ENCODE measurements at regions not wholly inside any gene's neighbourhood (a gene's known extent, or its start where the extent isn't known, plus 50 kb on each side); places are given as distances from the start of the nearest gene placed in this dataset.
A peak's percentile ranks its signal among the peaks of the same experiment; 100 is the strongest.
"Not testable (repeated sequence)": the region's sequence is repeated elsewhere in the genome, so short reads cannot be mapped to it uniquely, and the experiment has no call there.

DNA sequence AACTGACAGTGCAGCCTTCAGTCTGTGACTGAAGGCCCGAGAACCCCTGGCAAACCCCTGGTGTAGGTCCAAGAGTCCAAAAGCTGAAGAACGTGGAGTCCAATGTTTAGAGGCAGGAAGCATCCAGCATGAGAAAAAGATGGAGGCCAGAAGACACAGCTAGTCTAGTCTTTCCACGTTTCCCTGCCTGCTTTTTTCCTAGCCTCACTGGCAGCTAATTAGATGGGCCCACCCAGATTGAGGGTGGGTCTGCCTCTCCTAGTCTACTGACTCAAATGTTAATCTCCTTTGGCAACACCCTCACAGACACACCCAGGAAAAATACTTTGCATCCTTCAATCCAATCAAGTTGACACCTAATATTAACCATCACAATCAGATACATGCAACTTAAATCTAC is 87.8 kb downstream of the TENT5D start:
- H3K27ac ChIP-seq; H3K4me1 ChIP-seq; H3K9me3 ChIP-seq; H3K36me3 ChIP-seq; H3K27me3 ChIP-seq; H3K4me3 ChIP-seq (replicated peaks in 1 of 3); intact Hi-C loops (cut with DNase I); DNase-seq: not testable (repeated sequence)
- WGBS, 2 donors: 82 to 90% methylated on average over 2 to 3 of the region's 3 CpGs

DNA sequence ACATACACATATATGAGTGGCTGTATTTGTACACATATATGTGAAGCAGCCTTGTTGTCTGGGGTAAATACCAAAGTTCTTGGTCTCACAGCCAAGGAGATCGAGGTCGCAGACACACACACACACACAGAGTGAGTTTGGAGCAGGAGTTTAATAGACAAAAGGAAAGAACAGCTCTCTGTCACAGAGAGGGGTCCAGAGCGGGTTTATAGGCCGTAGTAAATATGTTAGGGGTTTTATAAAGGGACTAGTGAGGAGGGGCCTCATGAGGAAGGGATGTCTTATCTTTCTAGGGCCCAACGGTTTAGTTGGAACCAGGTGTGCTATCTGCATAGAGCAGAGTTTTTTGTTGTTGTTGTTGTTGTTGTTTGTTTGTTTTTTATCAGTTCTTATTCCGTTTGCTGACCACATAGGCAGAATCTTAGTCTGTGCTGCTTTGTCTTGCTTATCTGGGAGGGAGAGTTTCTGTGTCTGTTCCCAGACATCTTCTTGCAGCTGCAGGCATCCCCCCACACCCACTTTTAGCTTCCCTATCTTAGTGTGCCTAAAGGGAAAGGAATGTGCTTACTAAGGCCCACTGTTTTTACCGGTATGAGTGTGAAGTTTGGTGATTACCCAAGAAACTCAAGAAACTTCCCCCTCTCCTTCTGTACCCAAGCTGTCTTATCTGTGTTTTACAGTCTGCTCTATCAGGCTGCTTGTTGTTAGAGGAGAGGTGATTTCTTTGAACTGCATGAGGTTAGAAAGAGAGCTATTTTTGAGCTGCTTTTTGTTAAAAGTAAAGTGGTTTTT is 91.9 kb downstream of the TENT5D start:
- Histone ChIP-seq H3K4me1 (peaks cover 0 to 7% of the 10 kb centered on the region in 2 donors), H3K27me3 (no peaks in the 10 kb centered on the region), H3K36me3 (no peaks in the 10 kb centered on the region), H3K27ac (no peak overlapping the region), H3K9me3 (no peaks in the 10 kb centered on the region), H3K4me3 (replicated peaks in 1 of 3) (no peak overlapping the region)
- 46 to 53% methylated on average over 7 of the region's 7 CpGs for WGBS, 2 donors
- peak in 1 of 2 donors; percentile 4 for DNase-seq
- intact Hi-C loops (cut with DNase I): no loop called here
- TF ChIP-seq POLR2A (IDR thresholded peaks at IDR 0.05): no peak
- TF ChIP-seq, protein P1, sequence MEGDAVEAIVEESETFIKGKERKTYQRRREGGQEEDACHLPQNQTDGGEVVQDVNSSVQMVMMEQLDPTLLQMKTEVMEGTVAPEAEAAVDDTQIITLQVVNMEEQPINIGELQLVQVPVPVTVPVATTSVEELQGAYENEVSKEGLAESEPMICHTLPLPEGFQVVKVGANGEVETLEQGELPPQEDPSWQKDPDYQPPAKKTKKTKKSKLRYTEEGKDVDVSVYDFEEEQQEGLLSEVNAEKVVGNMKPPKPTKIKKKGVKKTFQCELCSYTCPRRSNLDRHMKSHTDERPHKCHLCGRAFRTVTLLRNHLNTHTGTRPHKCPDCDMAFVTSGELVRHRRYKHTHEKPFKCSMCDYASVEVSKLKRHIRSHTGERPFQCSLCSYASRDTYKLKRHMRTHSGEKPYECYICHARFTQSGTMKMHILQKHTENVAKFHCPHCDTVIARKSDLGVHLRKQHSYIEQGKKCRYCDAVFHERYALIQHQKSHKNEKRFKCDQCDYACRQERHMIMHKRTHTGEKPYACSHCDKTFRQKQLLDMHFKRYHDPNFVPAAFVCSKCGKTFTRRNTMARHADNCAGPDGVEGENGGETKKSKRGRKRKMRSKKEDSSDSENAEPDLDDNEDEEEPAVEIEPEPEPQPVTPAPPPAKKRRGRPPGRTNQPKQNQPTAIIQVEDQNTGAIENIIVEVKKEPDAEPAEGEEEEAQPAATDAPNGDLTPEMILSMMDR (IDR thresholded peaks at IDR 0.05): no peak

DNA sequence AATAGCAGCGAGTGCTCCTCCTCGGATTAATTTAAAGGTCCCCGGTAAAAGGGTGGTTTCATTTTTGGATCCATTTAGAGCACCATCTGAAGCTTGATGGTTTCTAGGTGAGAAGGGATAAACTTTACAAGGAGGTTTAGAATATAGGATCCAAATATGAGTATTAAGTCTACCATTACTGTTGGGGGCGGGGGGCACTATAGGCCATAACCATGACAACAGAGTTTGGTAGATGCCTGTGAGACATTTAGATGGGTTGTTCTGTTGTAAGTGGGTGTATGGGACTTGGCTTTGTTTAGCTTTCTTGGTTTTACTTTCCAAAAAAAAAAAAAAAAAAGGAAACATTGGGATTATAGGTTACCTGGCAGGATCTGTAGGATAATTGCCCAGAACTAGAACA is 92.7 kb downstream of the TENT5D start:
- Histone ChIP-seq H3K4me3 (replicated peaks in 1 of 3) (no peak overlapping the region), H3K36me3 (no peaks in the 10 kb centered on the region), H3K27me3 (no peaks in the 10 kb centered on the region), H3K4me1 (peaks cover 0 to 7% of the 10 kb centered on the region in 2 donors), H3K27ac (no peak overlapping the region), H3K9me3 (no peaks in the 10 kb centered on the region)
- TF ChIP-seq, protein P1 (IDR thresholded peaks at IDR 0.05): no peak
- no peak for TF ChIP-seq POLR2A (IDR thresholded peaks at IDR 0.05)
- no peak for DNase-seq
- 44 to 50% methylated on average over 4 of the region's 4 CpGs for WGBS, 2 donors
- intact Hi-C loops (cut with DNase I): no loop called here

DNA sequence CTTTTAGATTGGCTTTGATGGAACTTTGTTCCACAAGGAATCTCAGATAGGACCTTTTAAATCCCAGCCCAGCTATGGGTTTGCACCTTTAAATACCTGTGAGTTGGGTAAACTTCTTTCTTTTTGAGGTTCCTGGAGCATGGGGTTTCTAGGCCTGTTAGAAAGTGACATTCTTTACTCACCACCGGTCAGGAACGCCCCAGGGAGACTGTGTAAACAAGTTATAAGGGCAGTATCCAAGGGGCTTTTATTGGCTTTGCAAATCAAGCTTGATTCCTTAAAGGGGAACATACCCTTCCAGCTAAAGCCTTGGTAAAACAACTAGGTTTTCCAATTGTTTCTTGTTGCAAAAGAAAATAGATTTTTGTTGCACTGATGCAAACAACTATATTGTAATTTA is 93.4 kb downstream of the TENT5D start:
- WGBS, 2 donors: 0 to 11% methylated on average over 2 of the region's 2 CpGs

DNA sequence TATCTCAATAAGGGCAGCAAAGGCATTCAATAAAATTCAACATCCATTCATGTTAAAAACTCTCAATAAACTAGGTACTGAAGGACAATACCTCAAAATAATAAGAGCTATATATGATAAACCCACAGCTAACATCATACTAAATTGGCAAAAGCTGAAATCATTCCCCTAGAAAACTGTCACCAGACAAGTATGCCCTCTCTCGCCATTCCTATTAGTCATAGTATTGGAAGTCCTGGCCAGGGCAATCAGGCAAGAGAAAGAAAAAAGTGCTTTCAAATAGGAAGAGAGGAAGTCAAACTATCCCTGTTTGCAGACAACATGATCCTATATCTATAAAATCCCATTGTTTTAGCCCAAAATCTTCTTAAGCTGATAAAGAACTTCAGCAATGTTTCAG is 116.8 kb downstream of the TENT5D start:
- no peak for DNase-seq
- Histone ChIP-seq H3K36me3 (no peaks in the 10 kb centered on the region), H3K4me1 (no peaks in the 10 kb centered on the region), H3K27me3 (no peaks in the 10 kb centered on the region), H3K4me3 (replicated peaks in 1 of 3) (no peak overlapping the region), H3K27ac (no peak overlapping the region), H3K9me3 (no peaks in the 10 kb centered on the region)
- WGBS, 2 donors: 0% methylated on average over 1 of the region's 1 CpG
- no peak for TF ChIP-seq POLR2A (IDR thresholded peaks at IDR 0.05)
- TF ChIP-seq, protein P1 (IDR thresholded peaks at IDR 0.05): no peak
- intact Hi-C loops (cut with DNase I): no loop called here

More for the DNA sequence above, 93.4 kb downstream of the TENT5D start:
- intact Hi-C loops (cut with DNase I): no loop called here
- Histone ChIP-seq H3K36me3 (no peaks in the 10 kb centered on the region), H3K4me3 (replicated peaks in 1 of 3) (no peak overlapping the region), H3K9me3 (no peaks in the 10 kb centered on the region), H3K4me1 (peaks cover 0 to 7% of the 10 kb centered on the region in 2 donors), H3K27me3 (no peaks in the 10 kb centered on the region), H3K27ac (no peak overlapping the region)
- TF ChIP-seq POLR2A (IDR thresholded peaks at IDR 0.05): no peak
- TF ChIP-seq, protein P1 (IDR thresholded peaks at IDR 0.05): no peak
- DNase-seq: peak; percentile 18 to 30
